ENCODE measurements at regions not wholly inside any gene's neighbourhood (a gene's known extent, or its start where the extent isn't known, plus 50 kb on each side); places are given as distances from the start of the nearest gene placed in this dataset.

GRCh38 chr17:77432034-77432661 lies 291.4 kb downstream of the SEC14L1 start:
- Histone ChIP-seq H3K27me3 (ENCODE audit: insufficient read depth, poor library complexity, severe bottlenecking) (no peaks in the 10 kb centered on the region), H3K36me3 (ENCODE audit: low read depth) (peaks cover 15% of the 10 kb centered on the region), H3K4me3 (ENCODE audit: severe bottlenecking) (no peak overlapping the region), H3K4me1 (ENCODE audit: insufficient read depth, poor library complexity, severe bottlenecking) (peaks cover 18% of the 10 kb centered on the region), H3K9me3 (ENCODE audit: severe bottlenecking) (no peaks in the 10 kb centered on the region), H3K27ac (ENCODE audit: poor library complexity, severe bottlenecking) (no peak overlapping the region)
- DNase-seq (ENCODE audit: low spot score) (no peak), ATAC-seq (ENCODE audit: low read depth) (no peak)
- no peak for TF ChIP-seq CTCF (IDR thresholded peaks at IDR 0.05; ENCODE audit: poor library complexity, severe bottlenecking)

GRCh38 chr17:77432742-77433141 lies 292.0 kb downstream of the SEC14L1 start:
- Histone ChIP-seq H3K36me3 (ENCODE audit: low read depth) (peaks cover 17% of the 10 kb centered on the region), H3K4me3 (ENCODE audit: severe bottlenecking) (no peak overlapping the region), H3K27ac (ENCODE audit: poor library complexity, severe bottlenecking) (no peak overlapping the region), H3K27me3 (ENCODE audit: insufficient read depth, poor library complexity, severe bottlenecking) (no peaks in the 10 kb centered on the region), H3K9me3 (ENCODE audit: severe bottlenecking) (no peaks in the 10 kb centered on the region), H3K4me1 (ENCODE audit: insufficient read depth, poor library complexity, severe bottlenecking) (peaks cover 13% of the 10 kb centered on the region)
- DNase-seq (ENCODE audit: low spot score) (no peak), ATAC-seq (ENCODE audit: low read depth) (no peak)
- no peak for TF ChIP-seq CTCF (IDR thresholded peaks at IDR 0.05; ENCODE audit: poor library complexity, severe bottlenecking)

GRCh38 chr17:77433385-77434135 lies 292.8 kb downstream of the SEC14L1 start:
- Histone ChIP-seq H3K36me3 (ENCODE audit: low read depth) (peaks cover 20% of the 10 kb centered on the region), H3K27me3 (ENCODE audit: insufficient read depth, poor library complexity, severe bottlenecking) (no peaks in the 10 kb centered on the region), H3K4me3 (ENCODE audit: severe bottlenecking) (no peak overlapping the region), H3K9me3 (ENCODE audit: severe bottlenecking) (no peaks in the 10 kb centered on the region), H3K4me1 (ENCODE audit: insufficient read depth, poor library complexity, severe bottlenecking) (peaks cover 10% of the 10 kb centered on the region), H3K27ac (ENCODE audit: poor library complexity, severe bottlenecking) (no peak overlapping the region)
- DNase-seq (ENCODE audit: low spot score): no peak
- no peak for TF ChIP-seq CTCF (IDR thresholded peaks at IDR 0.05; ENCODE audit: poor library complexity, severe bottlenecking)
- no peak for ATAC-seq (ENCODE audit: low read depth)

GRCh38 chr17:77434136-77435114 lies 293.7 kb downstream of the SEC14L1 start:
- no peak for TF ChIP-seq CTCF (IDR thresholded peaks at IDR 0.05; ENCODE audit: poor library complexity, severe bottlenecking)
- no peaks in the 10 kb centered on the region for H3K9me3 ChIP-seq (ENCODE audit: severe bottlenecking)

More at GRCh38 chr17:77434136-77435114, 293.7 kb downstream of the SEC14L1 start:
- Histone ChIP-seq H3K4me1 (ENCODE audit: insufficient read depth, poor library complexity, severe bottlenecking) (peaks cover 10% of the 10 kb centered on the region), H3K36me3 (ENCODE audit: low read depth) (peaks cover 20% of the 10 kb centered on the region), H3K27me3 (ENCODE audit: insufficient read depth, poor library complexity, severe bottlenecking) (no peaks in the 10 kb centered on the region), H3K27ac (ENCODE audit: poor library complexity, severe bottlenecking) (no peak overlapping the region), H3K4me3 (ENCODE audit: severe bottlenecking) (no peak overlapping the region)
- DNase-seq (ENCODE audit: low spot score) (no peak), ATAC-seq (ENCODE audit: low read depth) (no peak)

Measured in RWPE2 (cell line).